HepG2 (cell line): ENCODE measurements at regions not wholly inside any gene's neighbourhood (a gene's known extent, or its start where the extent isn't known, plus 50 kb on each side); places are given as distances from the start of the nearest gene placed in this dataset.

ENCODE experiments used
- ATAC-seq: fragments of 200-7000 bp; cut with Tn5 transposase; 3 replicates; pipeline ENCODE4 v1.9.1; 2020; ENCODE audit warnings: mild to moderate bottlenecking, moderate library complexity
- BruUV-seq: library from RNA; stranded (reverse); fragments of 400-500 nt; replicated peaks from 2 replicates; lab custom pipeline; 2021; lab: Mats Ljungman, UMichigan
- CTCF ChIA-PET: fragments of 300-600 bp; formaldehyde crosslinking; extraction: SDS; loops from one replicate; lab custom pipeline; 2021; ENCODE audit warnings: low total read pairs, inconsistent platforms, low intra/inter-chr PET ratio; lab: Yijun Ruan, JAX
- POLR2A ChIA-PET: fragments of 350-600 bp; sonication (Branson Sonifier 250); formaldehyde crosslinking; loops from one replicate; lab custom pipeline; 2020; ENCODE audit warnings: antibody characterized with exemption, inconsistent platforms; lab: Yijun Ruan, JAX
- DNase-seq: peaks from one replicate; pipeline ENCODE4 v3.0.0-alpha.2; 2015; ENCODE audit warnings: low spot score
- FAIRE-seq: peaks from 3 replicates; lab custom pipeline; 2011; peaks lifted over from hg19 to GRCh38; lab: Jason Lieb, UNC
- H2AFZ ChIP-seq: one replicate; pipeline ENCODE4 v1.6.1; 2011; ENCODE audit warnings: low read length, inconsistent platforms
- H3K27ac ChIP-seq: fragments of 300-600 bp; 3 replicates; pipeline ENCODE4 v1.8.0; 2011; ENCODE audit warnings: mixed run types, mild to moderate bottlenecking, mixed read lengths, low read length, inconsistent platforms; ENCODE audit not compliant: insufficient read depth; ENCODE audit errors: extremely low read length
- H3K27me3 ChIP-seq, 2 experiments: fragments of 200-600 bp in 1 of 2; 2 replicates in 1 of 2; 3 replicates in 1 of 2; pipeline versions ENCODE4 v1.6.0 to v1.8.0; 2011; ENCODE audit warnings: low read length in 2 of 2, mild to moderate bottlenecking in 2 of 2, moderate library complexity in 2 of 2, inconsistent platforms in 1 of 2; ENCODE audit not compliant: insufficient read depth in 2 of 2, control insufficient read depth in 1 of 2
- H3K36me3 ChIP-seq, 2 experiments: fragments of 200-600 bp in 1 of 2; replicated peaks in 1 of 2; 2 replicates in 1 of 2; 3 replicates in 1 of 2; pipeline versions ENCODE4 v1.5.1 to v1.8.0; 2011; ENCODE audit warnings: low read length in 2 of 2, inconsistent platforms in 1 of 2; ENCODE audit not compliant: insufficient read depth in 2 of 2, control insufficient read depth in 1 of 2
- H3K4me1 ChIP-seq: 2 replicates; pipeline ENCODE4 v1.5.1; 2012; ENCODE audit warnings: low read length, inconsistent platforms; ENCODE audit not compliant: insufficient read depth
- H3K4me2 ChIP-seq: 2 replicates; pipeline ENCODE4 v1.6.0; 2011; ENCODE audit warnings: low read depth, low read length, inconsistent platforms
- H3K4me3 ChIP-seq, 3 experiments: fragments of 200-600 bp in 1 of 3; sonication (generic), shearing (Covaris generic) in 1 of 3; replicated peaks in 1 of 3; 2 replicates each; pipeline ENCODE4 v1.5.1; 2011 to 2016; ENCODE audit warnings: low read length in 3 of 3, inconsistent platforms in 2 of 3, low read depth in 2 of 3, mild to moderate bottlenecking in 2 of 3, control low read depth in 1 of 3, mixed read lengths in 1 of 3; ENCODE audit not compliant: insufficient read depth in 1 of 3
- H3K79me2 ChIP-seq: one replicate; pipeline ENCODE4 v1.6.1; 2011; ENCODE audit warnings: low read length, inconsistent platforms; ENCODE audit not compliant: insufficient read depth
- H3K9ac ChIP-seq: 2 replicates; pipeline ENCODE4 v1.6.0; 2011; ENCODE audit warnings: mild to moderate bottlenecking, low read depth, low read length, inconsistent platforms; ENCODE audit not compliant: insufficient read depth
- H3K9me3 ChIP-seq: 2 replicates; pipeline ENCODE4 v1.5.1; 2012; ENCODE audit warnings: mild to moderate bottlenecking, low read length
- H4K20me1 ChIP-seq: 2 replicates; pipeline ENCODE4 v1.6.0; 2011; ENCODE audit warnings: inconsistent platforms, mild to moderate bottlenecking, low read length, moderate library complexity; ENCODE audit not compliant: insufficient read depth
- RARA ChIP-seq: IDR thresholded peaks from 2 replicates; pipeline ENCODE4 v1.6.1; 2016; ENCODE audit warnings: missing genetic modification reagents, missing compliant biosample characterization
- ZNF484 ChIP-seq: sonication (generic); formaldehyde crosslinking; IDR thresholded peaks from 2 replicates; pipeline ENCODE4 v1.5.1; 2020; ENCODE audit warnings: mild to moderate bottlenecking, low read depth, missing genetic modification reagents, borderline replicate concordance
- ZNF572 ChIP-seq: sonication (generic); formaldehyde crosslinking; IDR thresholded peaks from 2 replicates; pipeline ENCODE4 v1.5.1; 2020; ENCODE audit warnings: mild to moderate bottlenecking, missing genetic modification reagents
- WGBS: methylation state at CpG from one replicate; pipeline ENCODE4 v1.1.6; 2017; ENCODE audit warnings: low lambda C conversion rate; 5-methylcytosine and 5-hydroxymethylcytosine counted together
- in situ Hi-C: cut with HindIII; loops from 2 replicates; pipeline ENCODE4 v1.10.0; 2017; ENCODE audit warnings: low pct_unique_long_range_greater_than_20kb; ENCODE audit not compliant: extremely low pct_ligation_motif_present
- intact Hi-C: fragments of 100-400 bp; cut with micrococcal nuclease; formaldehyde crosslinking; loops from one replicate; pipeline ENCODE4 v1.10.0; 2022; ENCODE audit not compliant: unreplicated experiment

DNA sequence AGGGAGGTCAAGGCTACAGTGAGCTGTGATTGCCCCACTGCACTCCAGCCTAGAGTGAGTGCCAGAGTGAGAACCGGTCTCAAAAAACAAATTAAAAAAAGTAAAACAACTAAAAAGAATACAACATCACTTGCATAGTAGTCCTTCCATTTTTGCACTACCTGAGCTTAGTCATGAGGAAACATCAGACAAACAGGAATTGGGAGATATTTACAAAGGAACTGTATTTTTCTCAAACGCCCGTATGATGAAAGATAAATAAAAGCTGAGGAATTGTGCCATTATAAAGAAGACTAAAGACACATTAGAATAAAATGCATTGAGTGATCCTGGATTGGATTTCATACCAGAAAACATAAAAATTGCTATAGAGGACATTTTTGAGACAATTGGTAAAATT, 50.0 kb upstream of the ATP8B1 start:
- H3K36me3 ChIP-seq: no peaks in the 10 kb centered on the region
- no peaks in the 10 kb centered on the region for H4K20me1 ChIP-seq
- H3K9me3 ChIP-seq: no peaks in the 10 kb centered on the region
- TF ChIP-seq RARA (0 out of 2 replicates have a peak, but pooled peaks have one; percentile 27), ZNF484 (no peak), ZNF572 (no peak)
- no peaks in the 10 kb centered on the region for H3K79me2 ChIP-seq
- CTCF ChIA-PET: no interaction called here
- no TSS peak for BruUV-seq
- no peak overlapping the region for H3K9ac ChIP-seq
- H3K4me2 ChIP-seq: no peak overlapping the region
- 51% methylated on average over 3 of the region's 3 CpGs for WGBS
- no peaks in the 10 kb centered on the region; a peak in 2 of 5 replicates for H3K27me3 ChIP-seq
- FAIRE-seq (no peak), ATAC-seq (no peak), DNase-seq (no peak)
- intact Hi-C loops: loop anchor here (10.0 kb wide), 1 partner anchor 48 kb away; the partner anchor contains the start of gene ATP8B1
- no peak overlapping the region for H3K4me3 ChIP-seq
- H3K4me1 ChIP-seq: no peaks in the 10 kb centered on the region
- in situ Hi-C loops: no loop called here
- no peak overlapping the region for H2AFZ ChIP-seq
- H3K27ac ChIP-seq: no peak overlapping the region
- POLR2A ChIA-PET: no interaction called here
